ENCODE measurements at regions not wholly inside any gene's neighbourhood (a gene's known extent, or its start where the extent isn't known, plus 50 kb on each side); places are given as distances from the start of the nearest gene placed in this dataset.

DNA sequence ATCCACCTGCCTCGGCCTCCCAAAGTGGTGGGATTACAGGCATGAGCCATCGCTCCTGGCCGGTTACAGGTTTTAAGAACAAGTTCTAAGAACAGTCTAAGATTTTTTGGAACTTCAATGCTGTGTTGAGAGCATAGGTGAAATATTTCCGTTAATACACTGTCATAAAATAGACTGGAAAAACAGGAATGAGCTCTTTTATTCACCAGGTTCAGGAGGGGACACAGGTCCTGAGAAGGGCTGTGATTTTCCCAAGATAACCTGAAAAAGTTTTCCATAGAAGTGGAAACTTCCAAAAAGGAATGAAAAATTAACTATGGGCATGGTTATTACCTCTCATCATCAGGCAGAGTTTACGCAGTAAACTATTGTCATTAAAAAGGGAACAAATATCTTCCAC, 97.6 kb upstream of the TMEM178A start:
- Mint-ChIP-seq H3K9me3 (peaks cover 5% of the 10 kb centered on the region), H3K27ac (peak overlapping the region; percentile 95), H3K27me3 (no peaks in the 10 kb centered on the region), H3K4me3 (peak overlapping the region; percentile 72), H3K4me1 (ENCODE audit: unreplicated experiment) (peaks cover 21% of the 10 kb centered on the region), H3K36me3 (peaks cover 7% of the 10 kb centered on the region)
- no peak for DNase-seq (ENCODE audit: extremely low spot score, unreplicated experiment)
- TF ChIP-seq, protein P1, sequence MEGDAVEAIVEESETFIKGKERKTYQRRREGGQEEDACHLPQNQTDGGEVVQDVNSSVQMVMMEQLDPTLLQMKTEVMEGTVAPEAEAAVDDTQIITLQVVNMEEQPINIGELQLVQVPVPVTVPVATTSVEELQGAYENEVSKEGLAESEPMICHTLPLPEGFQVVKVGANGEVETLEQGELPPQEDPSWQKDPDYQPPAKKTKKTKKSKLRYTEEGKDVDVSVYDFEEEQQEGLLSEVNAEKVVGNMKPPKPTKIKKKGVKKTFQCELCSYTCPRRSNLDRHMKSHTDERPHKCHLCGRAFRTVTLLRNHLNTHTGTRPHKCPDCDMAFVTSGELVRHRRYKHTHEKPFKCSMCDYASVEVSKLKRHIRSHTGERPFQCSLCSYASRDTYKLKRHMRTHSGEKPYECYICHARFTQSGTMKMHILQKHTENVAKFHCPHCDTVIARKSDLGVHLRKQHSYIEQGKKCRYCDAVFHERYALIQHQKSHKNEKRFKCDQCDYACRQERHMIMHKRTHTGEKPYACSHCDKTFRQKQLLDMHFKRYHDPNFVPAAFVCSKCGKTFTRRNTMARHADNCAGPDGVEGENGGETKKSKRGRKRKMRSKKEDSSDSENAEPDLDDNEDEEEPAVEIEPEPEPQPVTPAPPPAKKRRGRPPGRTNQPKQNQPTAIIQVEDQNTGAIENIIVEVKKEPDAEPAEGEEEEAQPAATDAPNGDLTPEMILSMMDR (conservative IDR thresholded peaks at IDR 0.05) = no peak

DNA sequence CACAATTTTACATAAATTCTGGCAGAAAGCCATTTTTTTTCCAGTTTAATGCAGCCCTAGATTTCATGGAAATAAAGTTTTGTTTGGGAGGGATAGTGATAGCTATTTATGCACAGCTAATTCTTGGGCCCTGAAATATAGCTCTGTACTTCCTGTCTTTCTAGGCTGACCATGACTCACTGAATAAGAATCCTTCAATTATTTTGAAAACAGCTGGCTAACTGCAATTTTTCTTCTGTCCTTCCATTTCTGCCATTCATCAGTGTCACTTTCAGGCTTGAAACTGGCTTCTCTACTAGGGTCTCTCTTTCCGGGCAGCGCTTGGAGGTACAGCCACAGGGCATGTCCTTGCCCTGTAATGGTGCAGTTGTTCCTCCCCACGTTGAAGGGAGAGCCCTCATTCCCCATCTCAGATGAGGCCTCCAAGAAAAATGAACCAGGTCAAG, 97.1 kb upstream of the TMEM178A start:
- H3K36me3 Mint-ChIP-seq = peaks cover 4% of the 10 kb centered on the region
- H3K27me3 Mint-ChIP-seq = no peaks in the 10 kb centered on the region
- peak overlapping the region; percentile 72 for H3K4me3 Mint-ChIP-seq
- peaks cover under 1% of the 10 kb centered on the region for H3K9me3 Mint-ChIP-seq
- TF ChIP-seq, protein P1 (conservative IDR thresholded peaks at IDR 0.05) = no peak
- DNase-seq (ENCODE audit: extremely low spot score, unreplicated experiment) = no peak
- peaks cover 21% of the 10 kb centered on the region for H3K4me1 Mint-ChIP-seq (ENCODE audit: unreplicated experiment)
- peak overlapping the region; percentile 95 for H3K27ac Mint-ChIP-seq

DNA sequence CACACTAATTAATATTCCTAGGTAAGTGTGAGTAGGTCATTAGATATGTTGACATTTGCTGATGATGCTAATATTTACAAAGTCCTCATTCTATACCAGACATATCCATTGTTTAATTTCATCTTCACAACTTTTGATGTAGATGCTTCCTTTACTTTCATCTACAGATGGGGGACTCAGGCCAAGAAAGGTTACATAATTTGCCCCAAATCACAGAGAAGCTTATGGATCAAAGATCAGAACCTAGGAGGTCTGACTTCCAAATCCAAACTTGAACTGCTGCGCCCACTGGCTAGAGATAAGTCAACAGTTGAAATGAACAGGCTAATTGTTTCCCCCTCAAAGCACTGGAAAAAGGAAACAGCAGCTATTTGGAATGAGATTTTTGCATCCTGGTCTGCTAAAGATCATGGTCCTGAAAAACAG, 95.6 kb upstream of the TMEM178A start:
- no peaks in the 10 kb centered on the region for H3K27me3 Mint-ChIP-seq
- H3K4me3 Mint-ChIP-seq = no peak overlapping the region
- no peak overlapping the region for H3K27ac Mint-ChIP-seq
- no peaks in the 10 kb centered on the region for H3K9me3 Mint-ChIP-seq
- peaks cover 21% of the 10 kb centered on the region for H3K4me1 Mint-ChIP-seq (ENCODE audit: unreplicated experiment)
- TF ChIP-seq, protein P1 (conservative IDR thresholded peaks at IDR 0.05) = no peak
- H3K36me3 Mint-ChIP-seq = no peaks in the 10 kb centered on the region
- DNase-seq (ENCODE audit: extremely low spot score, unreplicated experiment) = no peak

DNA sequence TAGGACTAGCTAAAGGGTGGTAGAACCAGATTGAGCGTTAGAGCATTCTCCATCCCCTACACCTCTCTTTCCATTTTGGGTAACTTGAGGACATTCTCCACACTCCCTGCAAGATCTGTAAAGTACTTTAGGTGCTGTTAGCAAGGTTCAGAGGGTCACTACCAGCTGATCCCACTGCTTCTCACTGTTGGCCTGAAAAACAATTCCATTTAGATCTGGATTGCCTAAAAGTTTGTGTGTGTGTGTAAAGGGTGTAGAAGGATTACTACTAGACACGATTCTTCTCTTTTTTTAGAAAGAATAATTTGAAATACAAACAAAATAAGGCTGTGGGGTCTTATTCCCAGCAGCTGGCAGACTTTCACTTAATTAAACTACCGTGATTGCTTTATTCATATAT, 95.1 kb upstream of the TMEM178A start:
- TF ChIP-seq, protein P1 (conservative IDR thresholded peaks at IDR 0.05) = no peak
- H3K9me3 Mint-ChIP-seq = no peaks in the 10 kb centered on the region
- DNase-seq (ENCODE audit: extremely low spot score, unreplicated experiment) = no peak
- no peaks in the 10 kb centered on the region for H3K27me3 Mint-ChIP-seq
- peaks cover 21% of the 10 kb centered on the region for H3K4me1 Mint-ChIP-seq (ENCODE audit: unreplicated experiment)
- H3K27ac Mint-ChIP-seq = no peak overlapping the region
- H3K4me3 Mint-ChIP-seq = peak overlapping the region; percentile 7
- no peaks in the 10 kb centered on the region for H3K36me3 Mint-ChIP-seq

DNA sequence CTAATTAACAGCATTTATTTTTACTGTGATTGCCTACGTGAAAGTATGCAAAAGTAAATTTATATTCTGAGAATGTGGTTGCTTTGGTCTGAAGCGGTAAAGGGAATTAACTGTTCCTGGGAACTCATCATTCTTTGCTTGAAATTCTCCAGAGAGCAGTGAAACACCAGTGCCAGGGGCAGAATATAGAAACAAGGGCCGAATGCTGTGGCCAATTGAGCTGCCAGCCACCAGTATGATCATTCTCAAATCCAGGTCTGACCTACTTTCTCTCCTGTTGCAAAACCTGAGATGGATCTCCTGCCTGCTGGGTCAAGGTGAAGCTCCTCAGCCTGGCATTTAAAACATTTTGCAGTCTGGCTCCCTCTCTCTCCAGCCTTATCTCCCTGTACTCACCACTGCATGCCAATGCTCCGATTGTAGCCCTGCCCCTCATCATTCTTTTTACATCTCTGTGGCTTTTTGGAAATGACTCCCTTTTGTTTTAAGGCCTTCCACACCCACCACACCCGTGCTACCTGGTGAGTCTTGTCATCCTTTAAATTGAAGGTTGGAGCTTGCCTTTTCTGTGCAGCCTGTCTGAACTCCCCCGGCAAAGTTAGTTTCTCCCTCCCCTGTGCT, 94.5 kb upstream of the TMEM178A start:
- Mint-ChIP-seq H3K4me3 (no peak overlapping the region), H3K27me3 (no peaks in the 10 kb centered on the region), H3K27ac (no peak overlapping the region), H3K9me3 (no peaks in the 10 kb centered on the region), H3K36me3 (no peaks in the 10 kb centered on the region), H3K4me1 (ENCODE audit: unreplicated experiment) (peaks cover 21% of the 10 kb centered on the region)
- TF ChIP-seq, protein P1 (conservative IDR thresholded peaks at IDR 0.05) = no peak
- DNase-seq (ENCODE audit: extremely low spot score, unreplicated experiment) = no peak
